ENCODE measurements at regions not wholly inside any gene's neighbourhood (a gene's known extent, or its start where the extent isn't known, plus 50 kb on each side); places are given as distances from the start of the nearest gene placed in this dataset.
A peak's percentile ranks its signal among the peaks of the same experiment; 100 is the strongest.

DNA sequence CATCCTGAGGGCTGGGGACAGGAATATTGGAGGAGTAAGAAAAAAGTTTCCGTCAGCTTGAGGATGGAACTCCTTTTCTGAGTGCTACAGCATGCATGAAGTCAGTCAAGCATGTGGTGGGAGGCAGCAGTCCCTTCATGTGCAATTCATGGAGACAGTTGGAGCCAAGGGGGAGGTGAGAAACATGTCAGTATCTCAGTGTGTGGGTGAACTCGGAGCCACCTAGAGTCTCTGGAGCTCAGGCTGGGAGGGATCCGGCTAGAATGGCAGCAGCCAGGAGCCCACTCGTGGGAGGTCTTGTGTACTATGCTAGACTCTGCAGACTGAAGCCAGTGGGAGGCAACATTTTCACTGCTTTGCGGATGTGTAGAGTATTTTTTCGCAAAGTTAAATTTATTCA lies 60.3 kb downstream of the AVPR1A start:
- no peak for DNase-seq

DNA sequence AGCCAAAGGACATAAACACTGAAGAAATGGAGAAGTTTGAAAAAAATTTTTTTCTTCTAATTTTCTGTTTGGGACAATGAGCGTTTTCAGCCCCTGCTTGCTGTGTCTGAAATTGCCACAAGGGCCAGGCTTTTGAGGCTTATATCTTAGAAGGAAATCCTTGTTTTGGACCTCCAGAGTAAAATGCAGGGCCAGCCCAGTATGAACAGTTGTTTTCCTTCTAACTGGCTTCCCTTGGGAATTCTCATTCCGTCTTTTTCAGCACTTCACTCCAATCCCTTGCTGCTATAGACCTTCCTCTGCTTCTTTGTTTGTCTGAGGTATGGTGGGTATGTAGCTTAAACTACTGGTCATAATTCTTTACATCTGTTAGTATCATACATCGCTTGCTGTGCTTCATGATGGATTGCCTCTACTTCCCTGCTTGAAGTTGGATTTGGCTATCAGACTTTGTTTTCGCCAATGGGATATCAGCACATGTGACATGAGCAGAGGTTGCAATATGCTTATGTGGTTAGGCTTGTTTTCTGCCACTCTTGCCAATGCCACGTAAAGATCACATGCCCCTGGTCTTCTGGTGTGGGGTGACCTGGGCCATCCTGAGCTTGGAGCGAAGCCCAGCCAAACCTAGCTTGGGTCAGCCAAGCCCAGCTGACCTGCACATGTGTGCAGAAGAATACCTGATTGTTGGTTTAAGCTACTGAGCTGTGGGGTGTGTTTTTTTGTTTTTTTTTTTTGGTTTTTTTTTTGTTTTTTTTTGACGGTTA lies 64.7 kb downstream of the AVPR1A start:
- no peak for DNase-seq

DNA sequence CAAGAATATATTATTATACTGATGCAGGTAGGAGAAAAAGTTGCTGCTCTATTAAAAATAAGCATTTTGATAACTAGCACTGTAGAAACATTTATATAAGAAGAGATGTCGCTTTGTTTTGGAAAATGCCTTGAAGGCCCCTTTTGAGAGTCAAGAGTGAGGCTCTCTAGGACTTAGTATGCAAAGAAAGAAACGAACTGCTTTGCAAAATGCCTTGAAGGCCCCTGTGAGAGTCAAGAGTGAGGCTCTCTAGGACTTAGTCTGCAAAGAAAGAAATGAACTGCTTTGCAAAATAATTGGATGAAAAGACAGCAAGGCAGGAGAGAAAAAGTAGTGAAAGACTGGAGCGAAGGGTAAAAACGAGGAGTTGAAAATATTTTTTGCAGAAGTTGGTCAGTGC lies 65.9 kb downstream of the AVPR1A start:
- no peak for DNase-seq

DNA sequence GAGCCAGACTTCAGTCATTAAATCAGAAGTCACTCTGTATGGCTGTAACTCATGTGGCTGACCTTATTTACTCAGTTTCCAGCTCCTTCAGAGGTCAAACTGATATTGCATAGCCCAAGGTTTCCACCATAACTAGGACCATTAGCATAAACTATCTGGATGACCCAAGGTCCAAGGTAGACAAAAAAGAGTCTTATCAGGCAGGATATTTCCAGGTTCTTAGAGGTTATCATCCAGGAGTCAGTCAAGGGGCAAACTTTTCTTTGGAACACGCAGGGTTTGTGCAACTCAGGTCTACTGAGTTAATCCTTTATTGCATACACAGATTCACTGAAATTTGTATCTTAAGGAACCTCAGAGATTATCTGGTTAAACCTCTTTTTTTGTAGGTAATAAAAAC lies 66.5 kb downstream of the AVPR1A start:
- DNase-seq, result no peak

DNA sequence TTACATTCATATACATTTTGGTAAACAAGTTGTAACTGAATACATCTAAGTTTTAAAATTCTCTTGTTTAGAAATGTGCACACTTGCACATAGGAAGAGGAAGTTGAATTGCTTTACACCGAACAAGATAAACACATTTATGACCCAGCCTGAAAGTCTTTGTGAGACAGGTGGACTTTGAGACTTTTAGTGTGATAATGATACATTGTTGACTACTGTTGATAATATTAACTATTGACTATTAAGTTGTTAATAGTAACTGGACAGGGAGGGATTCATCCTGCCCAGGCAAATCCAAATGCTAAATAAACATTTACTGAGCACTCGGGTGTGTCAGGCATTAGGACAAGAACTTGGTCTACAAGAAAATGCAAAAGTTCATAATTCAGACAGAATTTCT lies 68.0 kb downstream of the AVPR1A start:
- DNase-seq, result no peak

DNA sequence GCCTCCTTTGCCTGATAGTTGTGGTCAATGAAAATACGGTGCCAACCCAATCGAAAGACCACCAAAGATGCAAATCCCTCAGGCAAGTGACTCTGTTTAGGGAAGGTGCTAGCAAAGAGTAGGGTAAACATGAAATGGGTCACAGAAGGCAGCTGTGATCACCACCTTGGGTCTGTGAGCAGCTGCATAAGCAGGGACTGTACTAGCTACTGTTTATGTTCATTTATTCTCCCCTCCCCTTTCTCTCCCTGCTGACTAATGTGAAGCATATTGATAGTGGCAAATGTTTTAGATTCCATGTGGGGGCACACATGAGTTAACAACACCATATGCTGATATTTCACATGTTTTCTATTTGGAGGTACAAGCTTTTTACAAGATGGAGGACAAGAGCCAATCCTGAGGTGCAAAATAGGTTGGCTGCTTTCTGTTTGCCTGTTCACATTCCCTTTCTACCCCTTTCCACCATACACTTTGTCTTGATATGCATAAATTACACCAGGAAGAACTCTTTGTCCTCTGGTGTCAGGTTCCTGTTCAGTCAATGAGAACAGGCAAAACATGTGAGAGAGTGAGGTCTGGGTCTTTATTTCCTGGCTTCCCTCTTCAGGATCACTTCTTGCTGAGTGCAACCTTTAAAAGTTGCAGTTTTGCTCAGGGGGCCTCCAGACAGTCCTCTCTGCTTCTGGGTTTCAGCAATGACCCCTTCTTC lies 71.1 kb downstream of the AVPR1A start:
- DNase-seq, result no peak

DNA sequence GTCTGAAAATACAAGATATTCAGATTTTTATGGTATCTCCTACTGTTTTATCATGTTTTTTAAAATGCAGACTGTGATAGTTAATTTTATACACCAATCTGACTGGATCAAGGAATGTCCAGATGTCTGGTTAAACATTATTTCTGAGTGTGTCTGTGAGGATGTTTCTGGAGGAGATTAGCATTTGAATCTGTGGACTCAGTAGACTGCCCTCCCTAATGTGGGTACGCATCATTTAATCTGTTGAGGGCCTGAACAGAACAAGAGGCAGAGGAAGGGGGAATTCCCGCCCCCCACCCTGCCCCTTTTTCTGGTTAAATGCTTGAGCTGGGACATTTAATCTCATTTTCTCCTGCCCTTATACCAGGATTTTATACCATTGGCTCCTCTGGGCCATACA lies 72.1 kb downstream of the AVPR1A start:
- DNase-seq, result no peak

DNA sequence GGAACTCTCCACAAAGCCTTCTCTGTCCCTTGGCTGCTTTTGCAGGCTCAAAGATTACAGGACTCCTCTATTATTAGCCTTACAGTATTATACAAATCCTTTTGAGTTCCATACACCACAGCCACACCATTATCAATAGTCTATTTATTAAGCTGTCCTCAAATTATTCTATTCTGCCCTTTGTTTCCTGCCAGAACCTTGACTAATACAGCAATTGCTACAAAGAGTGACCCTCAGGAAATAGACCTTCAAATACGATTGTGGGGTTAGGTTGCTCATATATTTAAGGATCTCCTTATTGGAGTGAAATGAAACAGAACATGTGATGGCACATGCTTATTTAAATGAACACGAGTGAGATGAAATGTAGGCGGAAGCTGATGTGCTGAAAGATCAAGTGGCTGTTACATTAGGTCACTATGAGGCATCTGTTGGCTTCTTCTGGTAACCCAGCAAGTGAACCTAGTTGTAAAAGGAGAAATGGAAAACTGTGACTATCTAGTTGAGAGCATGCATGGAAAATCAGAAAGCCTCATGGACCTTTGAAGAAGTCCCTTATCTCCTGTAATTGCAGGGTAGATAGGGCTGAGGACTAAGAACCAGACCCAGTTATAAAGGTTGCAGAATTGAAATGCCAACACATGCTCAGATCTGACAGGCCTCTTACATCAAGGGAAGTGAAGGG lies 75.5 kb downstream of the AVPR1A start:
- no peak for DNase-seq

DNA sequence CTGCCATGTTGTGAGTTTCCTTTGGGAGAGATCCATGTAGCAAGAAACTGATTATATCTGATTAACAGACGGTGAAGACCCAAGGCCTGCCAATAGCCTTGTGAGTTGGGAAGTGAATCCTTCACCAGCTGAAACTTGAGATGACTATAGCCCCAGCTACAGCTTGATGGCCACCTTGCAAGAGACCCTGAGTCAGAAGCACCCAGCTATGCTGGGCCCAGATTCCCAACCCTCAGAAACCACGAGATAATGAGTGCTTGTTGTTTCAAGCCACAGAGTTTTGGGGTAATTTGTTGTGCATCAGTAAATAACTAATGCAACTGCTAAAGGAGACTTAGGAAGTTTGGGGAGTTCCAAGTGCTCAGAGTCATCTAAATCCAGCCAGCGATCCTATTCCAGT lies 80.3 kb downstream of the AVPR1A start:
- DNase-seq, result no peak

DNA sequence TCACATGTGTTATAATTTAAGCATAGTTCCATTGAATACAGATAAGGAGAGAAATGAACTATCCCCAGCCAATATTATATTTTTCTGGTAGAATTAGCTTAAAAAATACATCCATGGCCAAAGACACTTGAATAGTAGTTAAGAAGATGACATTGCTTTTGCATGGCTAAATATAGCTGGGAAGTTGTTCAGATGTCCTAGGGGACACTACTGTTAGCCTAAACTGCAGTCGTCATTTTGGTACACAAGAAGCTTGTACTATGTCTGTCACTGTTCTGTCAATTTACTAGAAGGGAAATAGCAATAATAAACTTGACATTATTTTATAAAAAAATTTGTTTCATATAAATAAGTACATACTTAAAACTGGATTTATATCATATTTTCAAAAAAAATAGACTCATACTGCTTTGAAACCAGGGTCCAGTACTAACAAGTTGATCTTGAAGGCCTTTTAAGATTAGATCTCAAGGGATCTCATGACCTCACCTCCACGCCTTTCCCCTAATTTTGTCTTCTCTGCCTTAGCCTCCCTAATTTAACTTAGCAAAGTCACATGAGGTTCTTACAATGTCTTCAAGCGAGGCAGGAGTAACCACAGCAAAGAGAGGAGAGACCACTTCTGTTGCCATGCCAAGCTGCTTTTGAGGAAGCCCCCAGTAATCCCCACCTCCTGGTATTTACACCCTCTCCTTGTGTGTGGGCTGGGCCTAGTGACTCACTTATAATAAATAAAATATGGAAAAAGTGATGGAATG lies 81.0 kb downstream of the AVPR1A start:
- DNase-seq, result no peak

DNA sequence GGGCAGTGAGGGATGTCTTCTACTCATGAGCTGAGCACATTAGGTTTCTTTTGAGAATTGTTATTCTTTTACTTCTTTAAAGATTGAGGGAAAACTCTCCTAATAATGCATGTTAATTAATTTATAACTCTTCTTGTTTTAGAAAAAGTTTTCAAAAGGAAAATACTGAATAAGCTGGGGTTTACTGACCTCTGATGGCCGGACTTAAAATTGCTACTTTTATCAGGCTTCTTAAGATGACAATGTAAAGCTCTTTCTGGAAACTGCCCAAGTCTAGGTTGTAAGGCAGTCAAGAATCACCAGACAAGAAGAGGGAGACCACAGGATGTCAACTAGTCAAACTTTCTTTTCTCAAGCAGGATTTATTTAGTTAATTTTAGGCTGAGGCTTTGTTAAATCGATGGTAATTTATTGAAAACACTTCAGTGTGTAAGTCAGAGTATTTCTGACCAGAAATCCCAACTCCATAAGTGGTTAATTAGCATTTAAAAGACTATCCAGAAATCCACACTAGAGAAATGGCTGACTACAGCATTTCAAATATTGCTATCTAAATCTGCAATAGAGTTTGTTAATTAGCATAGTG lies 82.1 kb downstream of the AVPR1A start:
- peak; percentile 55 for DNase-seq

DNA sequence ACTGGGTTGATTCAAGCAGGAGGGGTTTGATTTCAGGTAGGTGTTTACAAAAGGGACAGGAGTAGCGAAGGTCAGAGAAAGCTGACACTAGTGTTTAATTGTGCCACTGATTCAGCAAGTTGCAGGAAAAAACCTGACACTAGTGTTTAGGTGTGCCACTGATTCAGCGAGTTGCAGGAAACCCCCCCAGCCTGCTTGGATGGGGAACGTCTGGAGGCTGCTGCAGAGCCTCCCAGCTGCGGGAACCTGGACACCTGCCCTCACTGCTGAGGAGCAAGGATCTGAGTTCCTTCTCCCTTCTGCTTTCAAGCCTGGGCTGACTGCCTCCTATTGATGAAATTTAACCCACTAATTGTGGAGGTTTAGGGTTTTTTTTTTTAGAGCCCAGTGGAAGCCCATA lies 84.2 kb downstream of the AVPR1A start:
- no peak for DNase-seq

DNA sequence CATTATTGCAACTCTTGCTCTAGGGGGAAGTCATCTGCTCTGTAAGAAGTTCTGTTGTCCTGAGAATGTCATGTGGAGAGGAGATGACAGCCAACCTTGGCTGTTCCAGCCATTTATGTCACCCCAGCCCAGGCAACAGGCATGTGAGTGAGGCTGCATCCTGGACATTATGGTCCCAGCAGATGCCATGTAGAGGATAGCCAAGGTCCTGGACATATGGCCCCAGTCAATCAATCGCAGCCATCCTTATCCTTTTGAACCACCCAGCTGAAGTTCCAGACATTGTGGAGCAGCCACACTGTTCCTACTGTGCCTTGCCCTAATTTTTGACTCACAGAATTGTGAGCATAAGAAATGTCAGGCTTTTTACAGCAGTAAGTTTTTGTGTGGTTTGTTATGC lies 84.9 kb downstream of the AVPR1A start:
- DNase-seq, result no peak

DNA sequence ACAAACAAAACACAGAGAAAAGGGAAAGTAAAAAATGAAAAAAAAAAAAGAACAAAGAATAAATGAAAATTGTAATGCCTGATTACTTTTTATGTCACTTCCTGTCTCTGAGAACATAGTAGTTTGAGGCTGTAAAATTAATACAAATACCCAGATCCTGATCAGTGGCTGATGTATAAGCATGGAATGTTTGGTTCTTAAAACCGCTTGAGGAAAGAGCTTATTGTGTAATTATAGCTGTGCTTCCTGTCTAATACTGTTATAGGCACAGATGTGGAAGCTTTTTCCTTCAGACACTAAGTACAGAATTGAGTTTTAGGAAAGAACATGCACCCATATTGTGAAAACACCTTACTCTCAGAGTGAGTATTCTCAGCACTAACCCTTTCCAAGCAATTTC lies 86.9 kb downstream of the AVPR1A start:
- no peak for DNase-seq

DNA sequence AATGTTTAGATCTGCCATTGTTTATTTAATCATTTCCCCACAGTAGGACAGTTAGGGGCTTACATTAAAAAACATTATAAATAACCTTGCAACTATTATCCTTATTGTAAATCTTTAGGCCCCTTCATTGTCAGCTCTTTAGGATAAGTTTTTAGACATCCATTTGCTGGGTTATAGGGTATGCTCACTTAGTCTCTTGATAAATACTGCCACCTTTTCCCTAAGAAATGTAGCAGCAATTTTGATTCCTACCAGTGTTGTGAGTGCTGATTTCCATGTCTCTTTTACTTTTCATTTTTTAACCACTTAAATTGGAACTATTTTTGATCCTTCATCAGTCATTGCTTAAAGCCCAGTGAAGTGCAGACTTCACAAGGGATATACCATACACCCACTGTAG lies 94.4 kb downstream of the AVPR1A start:
- DNase-seq, result no peak

DNA sequence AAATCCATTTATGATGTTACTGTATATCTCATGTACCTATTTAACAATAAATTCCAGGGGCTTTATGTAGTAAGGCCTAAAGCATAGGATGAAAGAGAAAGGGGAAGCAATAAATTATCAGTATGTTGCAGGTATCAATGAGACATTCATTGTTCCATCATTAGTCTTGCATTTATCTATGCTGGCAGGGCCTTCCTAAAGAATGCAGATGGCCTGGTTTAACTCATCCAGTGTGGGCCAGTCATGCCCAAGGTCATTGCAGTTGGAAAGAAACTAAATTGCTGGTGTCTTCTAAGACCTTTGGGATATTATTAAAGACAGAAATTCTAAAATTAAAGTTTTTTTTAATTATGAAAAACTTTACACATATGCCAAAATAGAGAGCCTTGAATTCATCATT lies 98.3 kb downstream of the AVPR1A start:
- no peak for DNase-seq

DNA sequence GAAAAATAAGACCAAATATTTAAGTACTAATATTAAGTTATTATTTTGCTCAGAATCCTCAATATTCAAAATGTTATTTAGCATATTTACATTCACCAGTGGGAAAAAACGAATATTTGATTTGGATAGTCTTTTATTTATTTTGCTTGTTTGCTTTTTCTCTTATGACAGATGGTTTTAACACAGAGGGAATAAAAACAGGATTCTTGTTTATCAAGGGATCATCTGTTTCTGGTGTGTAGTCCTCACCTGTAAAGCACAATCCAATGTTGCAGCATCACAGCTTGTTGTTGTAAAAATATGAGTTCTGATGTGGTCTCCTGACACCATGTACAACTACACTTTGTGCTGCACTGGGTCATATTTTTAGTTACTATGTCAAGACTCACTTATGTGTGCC lies 103.9 kb downstream of the AVPR1A start:
- DNase-seq, result no peak

DNA sequence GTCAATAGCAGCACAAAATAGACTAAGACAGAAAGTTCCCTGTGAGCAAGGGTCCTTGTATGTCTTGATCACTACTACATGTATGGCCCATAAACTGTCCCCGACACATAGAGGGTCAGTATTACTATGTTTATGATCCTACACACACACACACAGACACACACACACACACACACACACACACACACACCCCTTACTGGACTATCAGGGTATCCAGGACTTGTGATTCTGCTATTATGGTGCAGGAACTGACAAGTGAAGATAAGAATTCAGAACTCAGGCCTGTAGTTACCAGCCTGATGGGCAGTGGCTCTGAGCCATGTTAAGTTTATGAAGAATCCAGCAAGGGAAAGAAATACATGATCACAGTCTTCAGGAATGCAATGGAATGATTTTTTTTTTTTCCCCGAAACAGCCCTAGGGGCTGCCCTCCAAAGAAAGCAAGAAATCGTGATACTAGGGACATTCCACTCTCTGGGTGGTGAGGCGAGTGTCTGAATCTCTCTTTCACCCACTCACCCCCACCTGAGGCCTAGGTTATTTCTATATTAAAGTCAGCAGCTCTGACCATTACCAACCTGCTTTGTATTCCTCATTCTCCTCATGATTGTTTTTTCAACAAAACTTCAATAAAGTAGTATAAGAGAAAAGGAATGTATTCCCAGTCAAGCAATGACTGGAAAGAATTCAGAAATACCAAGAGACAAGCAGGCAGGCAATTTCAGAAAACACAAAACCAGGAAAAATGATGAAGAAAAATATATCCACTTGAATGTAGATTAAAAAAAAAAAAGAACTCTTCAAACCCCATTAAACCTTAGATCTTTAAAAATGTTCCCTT lies 105.8 kb downstream of the AVPR1A start:
- no peak for DNase-seq

DNA sequence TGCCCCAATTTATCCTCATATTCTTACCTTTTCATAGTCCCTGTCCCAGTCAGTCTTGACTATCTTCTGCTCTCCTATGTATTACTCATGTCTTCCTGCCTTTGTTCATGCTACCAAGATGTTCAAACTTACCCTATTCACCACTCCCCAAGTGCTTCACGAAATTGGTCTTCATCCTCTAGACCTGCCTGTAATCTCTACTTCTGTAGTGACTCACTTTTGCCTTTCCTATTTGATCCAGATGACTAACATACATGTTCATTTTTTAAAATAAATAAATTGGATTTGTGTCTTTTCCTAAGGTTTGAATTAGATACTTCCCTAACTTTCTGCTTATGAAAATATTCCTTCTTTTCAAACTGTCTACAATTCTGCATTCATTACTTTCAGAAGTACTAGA lies 107.7 kb upstream of the PPM1H start:
- DNase-seq, result no peak

DNA sequence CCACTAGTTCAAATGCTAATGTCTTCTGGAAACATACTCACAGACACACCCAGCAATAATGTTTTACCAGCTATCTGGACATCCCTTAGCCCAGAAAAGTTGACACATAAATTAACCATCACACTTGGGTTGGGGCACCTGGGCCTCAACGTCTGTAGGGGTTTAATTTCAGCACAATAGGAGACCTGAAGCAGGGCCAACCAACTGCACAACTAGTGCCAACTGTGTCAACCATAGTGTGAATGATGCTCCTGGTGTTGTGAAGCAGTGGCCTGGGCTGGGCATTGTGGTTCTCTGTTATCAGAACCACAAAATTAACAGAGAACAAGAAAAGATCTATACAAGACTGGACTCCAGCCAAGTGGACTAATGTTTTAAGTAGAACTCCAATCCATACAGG lies 106.7 kb upstream of the PPM1H start:
- DNase-seq, result no peak

DNA sequence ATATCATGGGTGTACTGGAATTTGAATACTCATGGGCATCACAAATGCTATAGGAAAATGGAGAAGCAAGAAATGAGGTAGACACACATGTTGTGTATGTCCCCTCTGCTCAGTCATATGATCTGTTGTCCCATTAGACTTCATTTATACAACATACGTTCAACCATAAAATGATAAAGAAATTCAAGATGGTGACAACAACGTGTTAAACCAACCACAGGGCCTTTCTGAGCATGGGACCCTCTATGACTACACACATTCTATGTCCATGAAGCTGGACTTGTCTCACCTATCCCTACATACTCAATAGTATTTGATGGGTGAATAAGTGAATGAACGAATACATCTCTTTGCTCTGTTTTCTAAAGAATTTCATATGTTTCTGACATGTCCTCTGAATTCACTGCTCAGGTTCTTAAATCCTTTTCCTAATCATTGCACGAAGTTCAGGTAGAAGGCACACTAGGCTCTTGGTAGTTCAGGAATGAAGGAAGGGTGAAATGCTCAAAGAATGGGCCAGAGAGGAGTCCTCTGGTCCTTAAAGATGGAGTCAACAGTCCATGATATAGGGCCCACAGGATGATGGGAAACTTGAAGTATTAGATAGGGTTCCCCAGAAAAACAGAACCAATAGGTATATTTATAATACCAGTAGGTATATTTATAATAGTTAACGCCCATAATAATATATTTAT lies 105.7 kb upstream of the PPM1H start:
- no peak for DNase-seq

DNA sequence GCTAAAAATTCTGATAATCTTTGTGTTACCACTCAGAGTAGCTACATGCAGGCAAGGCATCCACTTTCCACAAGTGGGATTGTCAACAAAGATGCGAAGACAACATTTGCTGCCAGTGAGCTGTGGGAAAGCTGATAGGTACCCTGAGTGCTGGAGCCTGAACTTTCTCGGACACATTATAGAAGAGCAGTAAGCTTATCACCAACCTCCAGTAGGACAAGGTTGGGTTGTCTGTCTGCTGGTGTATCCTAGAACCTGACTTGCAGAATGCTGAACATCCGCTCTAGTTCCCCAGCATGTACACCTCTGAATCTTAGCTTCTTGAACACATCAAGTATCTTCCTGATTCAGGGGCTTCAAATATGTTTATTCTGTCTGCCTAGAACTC lies 103.8 kb upstream of the PPM1H start:
- DNase-seq, result no peak
